ENCODE measurements at regions not wholly inside any gene's neighbourhood (a gene's known extent, or its start where the extent isn't known, plus 50 kb on each side); places are given as distances from the start of the nearest gene placed in this dataset.
A peak's percentile ranks its signal among the peaks of the same experiment; 100 is the strongest.

- no peak for TF ChIP-seq CTCF (IDR thresholded peaks at IDR 0.05; ENCODE audit: borderline replicate concordance, extremely low read depth, insufficient read depth)
- no peak overlapping the region for H3K9ac ChIP-seq (ENCODE audit: low read length in 3 of 3)
- H3K36me3 ChIP-seq (ENCODE audit: control insufficient read depth in 2 of 3, insufficient read depth in 3 of 3, low read length in 3 of 3) = no peaks in the 10 kb centered on the region
- no peak overlapping the region for H3K4me3 ChIP-seq (ENCODE audit: low read length in 3 of 3)
- intact Hi-C loops (cut with DNase I) = no loop called here
- DNase-seq (no peak), FAIRE-seq (no peak)
- H3K27me3 ChIP-seq (ENCODE audit: control insufficient read depth, insufficient read depth, low read length) = no peaks in the 10 kb centered on the region
- H3K27ac ChIP-seq (ENCODE audit: low read depth in 2 of 2, low read length in 2 of 2) = no peak overlapping the region
- H3K9me3 ChIP-seq (ENCODE audit: control insufficient read depth in 2 of 3, insufficient read depth in 1 of 3, low read length in 3 of 3) = peaks cover 0 to 3% (median 0%) of the 10 kb centered on the region in 3 donors
- H3K4me1 ChIP-seq (ENCODE audit: control insufficient read depth in 2 of 3, insufficient read depth in 2 of 3, low read depth in 1 of 3, low read length in 3 of 3) = no peaks in the 10 kb centered on the region
Measured at GRCh38 chr2:116832148-116832547, 982.3 kb upstream of the DDX18 start.

GRCh38 chr2:116833052-116833451 lies 981.4 kb upstream of the DDX18 start:
- no peak for DNase-seq
- intact Hi-C loops (cut with DNase I) = no loop called here
- Histone ChIP-seq H3K27ac (ENCODE audit: low read depth in 2 of 2, low read length in 2 of 2) (no peak overlapping the region), H3K27me3 (ENCODE audit: control insufficient read depth, insufficient read depth, low read length) (no peaks in the 10 kb centered on the region), H3K4me3 (ENCODE audit: low read length in 3 of 3) (no peak overlapping the region), H3K36me3 (ENCODE audit: control insufficient read depth in 2 of 3, insufficient read depth in 3 of 3, low read length in 3 of 3) (no peaks in the 10 kb centered on the region), H3K9me3 (ENCODE audit: control insufficient read depth in 2 of 3, insufficient read depth in 1 of 3, low read length in 3 of 3) (peaks cover 0 to 3% (median 0%) of the 10 kb centered on the region in 3 donors), H3K9ac (ENCODE audit: low read length in 3 of 3) (no peak overlapping the region), H3K4me1 (ENCODE audit: control insufficient read depth in 2 of 3, insufficient read depth in 2 of 3, low read depth in 1 of 3, low read length in 3 of 3) (no peaks in the 10 kb centered on the region)
- FAIRE-seq = no peak
- no peak for TF ChIP-seq CTCF (IDR thresholded peaks at IDR 0.05; ENCODE audit: borderline replicate concordance, extremely low read depth, insufficient read depth)

DNA sequence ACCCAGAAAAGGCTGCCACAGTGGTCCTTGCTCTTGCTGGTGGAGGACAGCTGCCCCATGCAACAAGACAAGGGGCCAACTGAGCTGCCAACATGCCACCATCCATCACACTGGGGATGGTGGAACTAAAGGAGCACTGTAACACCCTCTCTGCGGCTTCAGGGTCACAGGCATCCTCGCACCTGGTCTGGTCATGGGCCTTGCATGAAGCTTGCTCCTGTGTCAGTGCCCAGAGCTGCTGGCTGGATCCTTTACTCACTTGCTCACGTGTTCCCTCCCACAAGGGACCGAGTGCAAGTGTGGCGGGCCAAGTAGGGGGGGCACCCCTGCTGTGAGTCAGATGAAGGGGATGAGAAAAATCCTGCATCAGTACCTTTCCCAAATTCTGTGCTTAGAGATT lies 972.3 kb upstream of the DDX18 start:
- Histone ChIP-seq H3K4me3 (ENCODE audit: low read length in 3 of 3) (no peak overlapping the region), H3K27me3 (ENCODE audit: control insufficient read depth, insufficient read depth, low read length) (no peaks in the 10 kb centered on the region), H3K27ac (ENCODE audit: low read depth in 2 of 2, low read length in 2 of 2) (no peak overlapping the region), H3K9me3 (ENCODE audit: control insufficient read depth in 2 of 3, insufficient read depth in 1 of 3, low read length in 3 of 3) (no peaks in the 10 kb centered on the region), H3K36me3 (ENCODE audit: control insufficient read depth in 2 of 3, insufficient read depth in 3 of 3, low read length in 3 of 3) (no peaks in the 10 kb centered on the region), H3K4me1 (ENCODE audit: control insufficient read depth in 2 of 3, insufficient read depth in 2 of 3, low read depth in 1 of 3, low read length in 3 of 3) (no peaks in the 10 kb centered on the region), H3K9ac (ENCODE audit: low read length in 3 of 3) (no peak overlapping the region)
- no peak for TF ChIP-seq CTCF (IDR thresholded peaks at IDR 0.05; ENCODE audit: borderline replicate concordance, extremely low read depth, insufficient read depth)
- peak in 1 of 5 donors; percentile 50 for DNase-seq
- intact Hi-C loops (cut with DNase I) = no loop called here
- no peak for FAIRE-seq

GRCh38 chr2:116859708-116860107 lies 954.8 kb upstream of the DDX18 start:
- intact Hi-C loops (cut with DNase I) = no loop called here
- no peak overlapping the region for H3K27ac ChIP-seq (ENCODE audit: low read depth in 2 of 2, low read length in 2 of 2)
- no peaks in the 10 kb centered on the region for H3K36me3 ChIP-seq (ENCODE audit: control insufficient read depth in 2 of 3, insufficient read depth in 3 of 3, low read length in 3 of 3)
- DNase-seq = peak in 2 of 5 donors; percentile 9 to 78
- no peak overlapping the region for H3K4me3 ChIP-seq (ENCODE audit: low read length in 3 of 3)
- peaks cover 0 to 15% (median 4%) of the 10 kb centered on the region in 3 donors for H3K9me3 ChIP-seq (ENCODE audit: control insufficient read depth in 2 of 3, insufficient read depth in 1 of 3, low read length in 3 of 3)
- H3K9ac ChIP-seq (ENCODE audit: low read length in 3 of 3) = no peak overlapping the region
- H3K4me1 ChIP-seq (ENCODE audit: control insufficient read depth in 2 of 3, insufficient read depth in 2 of 3, low read depth in 1 of 3, low read length in 3 of 3) = no peaks in the 10 kb centered on the region
- no peaks in the 10 kb centered on the region for H3K27me3 ChIP-seq (ENCODE audit: control insufficient read depth, insufficient read depth, low read length)
- TF ChIP-seq CTCF (IDR thresholded peaks at IDR 0.05; ENCODE audit: borderline replicate concordance, extremely low read depth, insufficient read depth) = no peak
- FAIRE-seq = no peak

Measured in kidney (tissue), 13 donors.